Trophoblast cell (in vitro differentiated cells and primary cell): ENCODE measurements at regions not wholly inside any gene's neighbourhood (a gene's known extent, or its start where the extent isn't known, plus 50 kb on each side); places are given as distances from the start of the nearest gene placed in this dataset.

Source experiments
- DNase-seq, 2 donors: peaks; one replicate each; pipeline ENCODE4 v3.0.0-alpha.2; 2016
- H2AFZ ChIP-seq: 2 replicates; pipeline ENCODE4 v1.6.1; 2013; ENCODE audit warnings: low read length, moderate library complexity, mild to moderate bottlenecking; ENCODE audit not compliant: insufficient read depth, poor library complexity
- H2AK5ac ChIP-seq: 2 replicates; pipeline ENCODE4 v1.6.1; 2013; ENCODE audit warnings: mild to moderate bottlenecking, low read length
- H2BK120ac ChIP-seq: 2 replicates; pipeline ENCODE4 v1.6.1; 2013; ENCODE audit warnings: low read length, mild to moderate bottlenecking, moderate library complexity; ENCODE audit not compliant: insufficient read depth, poor library complexity
- H2BK12ac ChIP-seq: 2 replicates; pipeline ENCODE4 v1.6.1; 2013; ENCODE audit warnings: mild to moderate bottlenecking, low read length, moderate library complexity
- H2BK5ac ChIP-seq: 2 replicates; pipeline ENCODE4 v1.6.1; 2013; ENCODE audit warnings: low read length, low read depth, moderate library complexity, mild to moderate bottlenecking; ENCODE audit not compliant: poor library complexity
- H3K14ac ChIP-seq: 2 replicates; pipeline ENCODE4 v1.6.1; 2013; ENCODE audit warnings: mild to moderate bottlenecking, low read length
- H3K18ac ChIP-seq: 2 replicates; pipeline ENCODE4 v1.6.1; 2013; ENCODE audit warnings: mild to moderate bottlenecking, low read length
- H3K23ac ChIP-seq: 2 replicates; pipeline ENCODE4 v1.6.1; 2013; ENCODE audit warnings: low read length
- H3K27ac ChIP-seq: 2 replicates; pipeline ENCODE4 v1.5.1; 2013; ENCODE audit warnings: low read depth, mild to moderate bottlenecking, inconsistent platforms, low read length, moderate library complexity
- H3K27me3 ChIP-seq: 2 replicates; pipeline ENCODE4 v1.6.1; 2013; ENCODE audit warnings: inconsistent platforms, mild to moderate bottlenecking, low read length, moderate library complexity; ENCODE audit not compliant: insufficient read depth
- H3K36me3 ChIP-seq, 2 experiments: 1 replicate in 1 of 2; 2 replicates in 1 of 2; pipeline ENCODE4 v1.6.1; 2013; ENCODE audit warnings: low read length in 2 of 2, mild to moderate bottlenecking in 2 of 2, moderate library complexity in 1 of 2; ENCODE audit not compliant: insufficient read depth in 2 of 2, control insufficient read depth in 1 of 2
- H3K4ac ChIP-seq: 2 replicates; pipeline ENCODE4 v1.6.1; 2013; ENCODE audit warnings: low read depth, mild to moderate bottlenecking, low read length, moderate library complexity
- H3K4me1 ChIP-seq, 2 experiments: 1 replicate in 1 of 2; 2 replicates in 1 of 2; pipeline ENCODE4 v1.6.1; 2013; ENCODE audit warnings: low read length in 2 of 2, mild to moderate bottlenecking in 2 of 2, moderate library complexity in 1 of 2; ENCODE audit not compliant: insufficient read depth in 2 of 2, control insufficient read depth in 1 of 2
- H3K4me2 ChIP-seq: 2 replicates; pipeline ENCODE4 v1.6.1; 2013; ENCODE audit warnings: inconsistent platforms, mild to moderate bottlenecking, low read length, moderate library complexity
- H3K4me3 ChIP-seq: 2 replicates; pipeline ENCODE4 v1.5.1; 2013; ENCODE audit warnings: mild to moderate bottlenecking, low read depth, low read length, inconsistent platforms
- H3K79me1 ChIP-seq: one replicate; pipeline ENCODE4 v1.6.1; 2013; ENCODE audit warnings: low read length
- H3K79me2 ChIP-seq: 2 replicates; pipeline ENCODE4 v1.6.1; 2013; ENCODE audit warnings: low read length, mild to moderate bottlenecking; ENCODE audit not compliant: control insufficient read depth, insufficient read depth, poor library complexity
- H3K9ac ChIP-seq: 2 replicates; pipeline ENCODE4 v1.6.1; 2013; ENCODE audit warnings: mild to moderate bottlenecking, low read length
- H3K9me3 ChIP-seq: 2 replicates; pipeline ENCODE4 v1.6.1; 2013; ENCODE audit warnings: low read depth, mild to moderate bottlenecking, control low read depth, inconsistent platforms, low read length; ENCODE audit not compliant: insufficient read depth
- H4K12ac ChIP-seq: 2 replicates; pipeline ENCODE4 v1.6.1; 2013; ENCODE audit warnings: low read depth, mild to moderate bottlenecking, low read length, moderate library complexity
- H4K8ac ChIP-seq: 2 replicates; pipeline ENCODE4 v1.6.1; 2013; ENCODE audit warnings: low read depth, mild to moderate bottlenecking, low read length, moderate library complexity
- H4K91ac ChIP-seq: one replicate; pipeline ENCODE4 v1.6.1; 2013; ENCODE audit warnings: low read depth, mild to moderate bottlenecking, low read length, moderate library complexity
- whole genome bisulfite sequencing: extraction: QIAGEN DNeasy Blood & Tissue Kit; methylation state at CpG from one replicate; pipeline ENCODE4 v1.1.7; 2013; ENCODE audit warnings: missing lambda C conversion rate; ENCODE audit not compliant: insufficient read length, insufficient coverage; ENCODE audit errors: extremely low coverage; 5-methylcytosine and 5-hydroxymethylcytosine counted together

DNA sequence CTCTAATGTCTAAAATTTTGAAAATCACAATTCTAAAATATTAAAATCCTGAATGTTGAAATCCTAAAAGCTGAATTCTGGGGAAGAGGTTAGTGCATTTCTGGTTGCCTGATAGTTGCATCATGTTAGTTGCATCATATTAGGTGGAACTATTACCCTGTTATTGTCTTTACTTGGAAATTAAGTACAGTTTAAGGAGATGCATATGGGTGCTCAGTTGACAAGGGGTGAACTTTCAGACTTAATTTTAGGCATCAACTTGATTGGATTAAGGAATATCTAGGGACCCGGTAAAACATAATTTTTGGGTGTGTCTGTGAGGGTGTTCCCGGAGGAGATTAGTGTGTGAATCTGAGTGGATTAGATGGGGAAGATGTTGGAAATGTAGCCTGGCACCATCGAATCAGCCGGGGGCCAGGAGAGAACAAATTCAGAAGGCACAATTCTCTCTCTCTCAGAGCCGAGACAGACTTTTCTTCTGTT lies 409.8 kb downstream of the PLCL1 start:
- Histone ChIP-seq H2AK5ac (no peak overlapping the region), H2BK5ac (no peak overlapping the region), H3K9me3 (no peaks in the 10 kb centered on the region), H4K8ac (no peak overlapping the region), H2BK12ac (no peak overlapping the region), H3K4me2 (no peak overlapping the region), H4K91ac (no peak overlapping the region), H3K9ac (no peak overlapping the region), H3K79me1 (no peaks in the 10 kb centered on the region), H3K36me3 (no peaks in the 10 kb centered on the region), H3K18ac (no peak overlapping the region), H4K12ac (no peak overlapping the region), H3K4me1 (no peaks in the 10 kb centered on the region), H3K4ac (no peak overlapping the region), H3K79me2 (no peaks in the 10 kb centered on the region), H3K23ac (no peak overlapping the region), H3K27ac (no peak overlapping the region), H2BK120ac (no peak overlapping the region), H3K14ac (no peak overlapping the region), H2AFZ (no peak overlapping the region), H3K4me3 (no peak overlapping the region), H3K27me3 (no peaks in the 10 kb centered on the region)
- WGBS, result no CpG with 5 or more reads among the region's 5 CpGs
- no peak for DNase-seq

DNA sequence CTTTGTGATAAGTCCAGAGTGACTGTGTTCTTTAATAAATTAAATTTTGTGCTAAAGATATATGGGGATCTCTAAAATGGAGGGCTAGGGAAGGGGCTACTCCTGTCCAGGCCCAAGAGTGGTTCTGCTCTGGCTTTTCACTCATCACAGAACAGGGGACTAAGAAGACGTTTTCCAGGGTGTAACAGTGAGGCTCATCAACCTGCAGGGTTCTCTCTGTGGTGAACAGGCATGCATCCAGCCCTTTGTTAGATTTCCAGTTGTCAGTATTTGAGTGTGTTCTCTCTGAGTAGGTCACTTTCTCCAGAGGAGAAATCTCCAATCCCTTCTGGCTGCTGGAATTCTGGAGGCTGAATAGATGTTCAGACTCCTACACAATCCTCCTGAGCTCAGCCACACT lies 408.9 kb downstream of the PLCL1 start:
- Histone ChIP-seq H3K18ac (no peak overlapping the region), H2AFZ (no peak overlapping the region), H2AK5ac (no peak overlapping the region), H3K79me1 (no peaks in the 10 kb centered on the region), H2BK120ac (no peak overlapping the region), H3K4me1 (no peaks in the 10 kb centered on the region), H3K14ac (no peak overlapping the region), H3K9ac (no peak overlapping the region), H3K36me3 (no peaks in the 10 kb centered on the region), H3K4me2 (no peak overlapping the region), H4K91ac (no peak overlapping the region), H2BK12ac (no peak overlapping the region), H3K79me2 (no peaks in the 10 kb centered on the region), H3K4me3 (no peak overlapping the region), H4K12ac (no peak overlapping the region), H3K23ac (no peak overlapping the region), H2BK5ac (no peak overlapping the region), H3K27ac (no peak overlapping the region), H4K8ac (no peak overlapping the region), H3K4ac (no peak overlapping the region), H3K27me3 (no peaks in the 10 kb centered on the region), H3K9me3 (no peaks in the 10 kb centered on the region)
- DNase-seq, result no peak
- WGBS, result no CpG with 5 or more reads among the region's 1 CpG

DNA sequence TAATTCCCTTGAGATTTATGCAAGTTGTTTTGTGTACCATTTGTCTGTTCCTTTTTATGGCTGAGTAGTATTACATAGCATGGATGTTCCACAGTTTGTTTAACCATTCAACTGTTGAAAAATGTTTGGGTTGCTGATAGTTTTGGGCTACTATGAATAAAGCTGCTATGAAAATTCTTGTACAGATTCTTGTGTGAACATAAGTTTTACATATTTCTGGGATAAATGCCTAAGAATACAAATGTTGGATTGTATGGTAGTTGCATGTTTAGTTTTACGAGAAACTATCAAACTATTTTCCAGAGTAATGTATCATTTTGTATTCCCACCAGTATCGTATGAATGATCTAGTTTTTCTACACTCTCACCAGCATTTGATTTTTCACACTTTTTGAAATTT lies 407.3 kb downstream of the PLCL1 start:
- no peak overlapping the region for H2BK120ac ChIP-seq
- no peak overlapping the region for H2AFZ ChIP-seq
- no peaks in the 10 kb centered on the region for H3K79me2 ChIP-seq
- H3K79me1 ChIP-seq, result no peaks in the 10 kb centered on the region
- no peaks in the 10 kb centered on the region for H3K27me3 ChIP-seq
- no CpG with 5 or more reads among the region's 2 CpGs for WGBS
- H4K12ac ChIP-seq, result no peak overlapping the region
- no peak overlapping the region for H3K27ac ChIP-seq
- no peak overlapping the region for H3K9ac ChIP-seq
- H3K14ac ChIP-seq, result no peak overlapping the region
- H3K36me3 ChIP-seq, result no peaks in the 10 kb centered on the region
- no peak overlapping the region for H4K8ac ChIP-seq
- H3K4me3 ChIP-seq, result no peak overlapping the region
- DNase-seq, result no peak
- no peaks in the 10 kb centered on the region for H3K4me1 ChIP-seq
- H2BK12ac ChIP-seq, result no peak overlapping the region
- H2AK5ac ChIP-seq, result no peak overlapping the region
- H3K4ac ChIP-seq, result no peak overlapping the region
- H3K23ac ChIP-seq, result no peak overlapping the region
- H3K9me3 ChIP-seq, result no peaks in the 10 kb centered on the region
- H3K18ac ChIP-seq, result no peak overlapping the region
- H4K91ac ChIP-seq, result no peak overlapping the region
- no peak overlapping the region for H2BK5ac ChIP-seq
- H3K4me2 ChIP-seq, result no peak overlapping the region

DNA sequence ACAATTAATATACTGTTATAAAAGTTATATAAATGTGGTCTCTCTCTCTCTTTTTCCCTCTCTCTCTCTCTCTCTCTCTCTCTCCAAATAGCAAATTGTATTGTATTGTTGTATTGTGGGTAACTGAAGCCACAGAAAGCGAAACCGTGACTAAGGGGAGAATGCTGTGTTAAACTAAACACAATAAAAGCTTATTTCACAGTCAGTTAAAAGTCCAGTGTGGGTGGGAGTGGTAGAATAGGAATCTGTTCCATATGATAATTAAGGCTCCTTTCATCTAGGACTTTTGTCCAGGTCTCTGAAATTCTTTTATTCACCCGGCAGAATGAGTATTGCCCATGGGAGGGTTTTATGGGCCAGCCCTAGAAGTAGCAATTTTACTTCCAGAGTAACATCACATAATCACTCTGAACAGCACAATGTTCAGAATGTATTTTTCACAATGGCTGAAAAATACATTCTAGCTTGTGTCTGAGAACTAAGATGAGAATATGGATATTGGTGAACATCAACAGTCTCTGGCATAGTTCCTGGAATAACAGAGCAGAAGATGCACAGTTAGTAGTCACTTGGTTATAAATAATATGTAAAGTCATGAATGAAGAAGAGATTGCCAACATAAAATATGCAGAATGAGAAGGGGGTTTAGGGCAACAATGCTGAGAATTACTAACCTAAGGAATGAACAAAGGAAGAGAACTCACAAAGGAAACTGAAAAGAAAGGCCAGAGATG lies 399.1 kb downstream of the PLCL1 start:
- H3K79me2 ChIP-seq, result no peaks in the 10 kb centered on the region
- no peak overlapping the region for H3K4me3 ChIP-seq
- no peaks in the 10 kb centered on the region for H3K4me1 ChIP-seq
- H3K27ac ChIP-seq, result no peak overlapping the region
- H3K9ac ChIP-seq, result no peak overlapping the region
- no peaks in the 10 kb centered on the region for H3K27me3 ChIP-seq
- H4K91ac ChIP-seq, result no peak overlapping the region
- H4K12ac ChIP-seq, result no peak overlapping the region
- H3K18ac ChIP-seq, result no peak overlapping the region
- no peak overlapping the region for H4K8ac ChIP-seq
- no peak overlapping the region for H3K4me2 ChIP-seq
- no peaks in the 10 kb centered on the region for H3K79me1 ChIP-seq
- H2BK12ac ChIP-seq, result no peak overlapping the region
- H3K9me3 ChIP-seq, result no peaks in the 10 kb centered on the region
- DNase-seq, result no peak
- H3K36me3 ChIP-seq, result no peaks in the 10 kb centered on the region
- no peak overlapping the region for H2AK5ac ChIP-seq
- no peak overlapping the region for H3K23ac ChIP-seq
- H2AFZ ChIP-seq, result no peak overlapping the region
- H3K4ac ChIP-seq, result no peak overlapping the region
- H2BK120ac ChIP-seq, result no peak overlapping the region
- no CpG with 5 or more reads among the region's 3 CpGs for WGBS
- no peak overlapping the region for H2BK5ac ChIP-seq
- H3K14ac ChIP-seq, result no peak overlapping the region
